Stimulated activated CD4-positive, alpha-beta T cell treated with anti-CD3 and anti-CD28 coated beads, Interleukin-1b, Interleukin-23, amount 100 ng/mL, for 48 hours (primary cell): ENCODE measurements at regions not wholly inside any gene's neighbourhood (a gene's known extent, or its start where the extent isn't known, plus 50 kb on each side); places are given as distances from the start of the nearest gene placed in this dataset.
"Not testable (repeated sequence)": the region's sequence is repeated elsewhere in the genome, so short reads cannot be mapped to it uniquely, and the experiment has no call there.

Experiments
- DNase-seq: peaks from one replicate; pipeline ENCODE4 v3.0.0-alpha.2; 2020

GRCh38 chr10:56551037-56551436, 190.0 kb upstream of the ZWINT start:
- no peak for DNase-seq

GRCh38 chr10:56547163-56547562, 186.1 kb upstream of the ZWINT start:
- DNase-seq = no peak

DNA sequence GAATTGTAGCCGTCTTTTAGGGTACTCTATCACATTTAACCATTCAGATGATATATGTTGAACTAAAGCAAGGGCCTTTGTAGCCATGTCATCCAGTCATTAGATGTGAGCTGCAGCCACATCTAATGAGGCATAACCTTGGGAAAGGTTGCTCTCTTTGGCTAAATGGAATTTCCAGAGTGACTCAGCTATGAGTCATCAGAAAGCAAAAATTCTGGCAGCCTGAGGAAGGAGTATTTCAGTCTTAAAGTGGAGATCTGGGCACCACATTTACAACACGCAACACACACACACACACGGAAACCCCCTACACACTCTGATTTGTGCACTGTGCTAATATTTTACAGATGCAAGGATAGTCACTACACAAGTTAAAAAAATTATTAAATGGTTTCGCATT, 176.9 kb upstream of the ZWINT start:
- DNase-seq = no peak

GRCh38 chr10:56522166-56522565, 161.1 kb upstream of the ZWINT start:
- DNase-seq = no peak

DNA sequence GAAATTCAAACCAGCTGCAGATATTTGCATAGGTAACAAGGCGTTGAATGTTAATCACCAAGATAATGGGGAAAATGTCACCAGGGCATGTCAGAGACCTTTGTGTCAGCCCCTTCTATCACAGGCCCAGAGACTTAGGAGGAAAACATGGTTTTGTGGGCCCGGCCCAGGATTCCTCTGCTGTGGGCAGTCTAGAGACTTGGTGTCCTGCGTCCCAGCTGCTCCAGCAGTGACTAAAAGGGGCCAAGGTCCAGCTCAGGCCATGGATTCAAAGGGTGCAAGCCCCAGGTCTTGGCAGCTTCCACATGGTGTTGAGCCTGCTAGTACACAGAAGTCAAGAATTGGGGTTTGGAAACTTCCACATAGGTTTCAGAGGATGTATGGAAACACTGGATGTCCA, 147.5 kb upstream of the ZWINT start:
- no peak for DNase-seq

- no peak for DNase-seq
These were observed 146.0 kb upstream of the ZWINT start for GRCh38 chr10:56507033-56507432.

GRCh38 chr10:56505555-56505954, 144.5 kb upstream of the ZWINT start:
- no peak for DNase-seq

GRCh38 chr10:56496186-56496486, 135.1 kb upstream of the ZWINT start:
- DNase-seq = no peak

- no peak for DNase-seq
These were observed 126.7 kb upstream of the ZWINT start for GRCh38 chr10:56487746-56488145.

- no peak for DNase-seq
These were observed 120.5 kb upstream of the ZWINT start for GRCh38 chr10:56481521-56482091.

- DNase-seq = no peak
These were observed 111.9 kb upstream of the ZWINT start for GRCh38 chr10:56472978-56473377.

DNA sequence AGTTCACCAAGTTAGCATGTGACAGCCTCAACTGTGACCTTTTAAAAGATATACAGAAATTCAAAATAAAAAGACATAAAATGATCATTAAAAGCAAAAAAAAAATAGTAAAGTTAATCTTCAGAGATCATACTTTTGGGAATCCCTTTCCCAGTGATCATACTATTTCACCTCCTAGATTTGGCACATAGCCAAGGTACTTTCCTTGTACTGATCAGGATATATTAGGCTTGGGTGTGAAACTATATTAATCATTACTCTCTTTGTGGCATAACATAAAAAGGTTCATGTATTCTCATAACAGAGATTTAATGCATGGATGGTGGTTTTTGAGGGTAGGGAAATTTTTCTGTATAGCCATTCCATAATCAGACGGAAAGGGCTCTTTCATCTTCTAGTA, 109.6 kb upstream of the ZWINT start:
- DNase-seq = no peak

DNA sequence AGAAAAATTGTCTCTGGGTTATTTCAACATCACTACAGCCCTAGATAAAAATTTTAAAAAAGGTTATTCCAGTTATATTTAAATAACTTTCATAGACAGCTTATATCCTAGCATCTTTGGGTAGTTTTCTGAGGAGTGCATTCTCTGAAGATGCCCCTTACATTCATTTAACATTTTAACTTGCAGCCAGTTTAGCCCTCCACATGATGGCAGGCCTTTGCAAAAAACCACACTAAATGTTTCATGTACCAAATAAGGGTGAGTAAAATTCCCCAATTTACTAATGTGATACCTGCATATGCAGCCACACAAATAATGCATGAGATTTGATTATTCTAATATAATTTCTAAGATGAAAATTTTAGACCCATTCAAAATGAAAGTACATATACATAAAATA, 108.4 kb upstream of the ZWINT start:
- DNase-seq = no peak

DNA sequence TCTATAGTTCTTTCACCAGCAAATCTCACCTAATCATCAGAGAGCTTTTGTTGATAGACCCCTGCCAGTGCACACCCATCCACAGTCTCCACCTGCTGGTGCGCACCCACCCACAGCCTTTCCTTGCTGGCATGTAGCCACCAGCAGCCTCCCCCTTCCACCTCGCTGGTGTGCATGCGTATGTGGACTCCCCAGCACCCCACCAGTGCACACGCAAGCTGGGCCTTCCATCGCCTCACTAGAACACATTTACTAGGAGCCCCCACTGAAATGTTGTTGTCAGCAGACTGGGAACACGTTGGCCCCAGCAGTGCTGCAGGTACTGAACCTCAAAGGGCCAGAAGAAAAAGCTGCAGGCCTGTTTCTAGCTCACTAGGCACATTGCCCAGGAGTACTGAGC, 104.9 kb upstream of the ZWINT start:
- no peak for DNase-seq

GRCh38 chr10:56449770-56450169, 88.7 kb upstream of the ZWINT start:
- DNase-seq = no peak

DNA sequence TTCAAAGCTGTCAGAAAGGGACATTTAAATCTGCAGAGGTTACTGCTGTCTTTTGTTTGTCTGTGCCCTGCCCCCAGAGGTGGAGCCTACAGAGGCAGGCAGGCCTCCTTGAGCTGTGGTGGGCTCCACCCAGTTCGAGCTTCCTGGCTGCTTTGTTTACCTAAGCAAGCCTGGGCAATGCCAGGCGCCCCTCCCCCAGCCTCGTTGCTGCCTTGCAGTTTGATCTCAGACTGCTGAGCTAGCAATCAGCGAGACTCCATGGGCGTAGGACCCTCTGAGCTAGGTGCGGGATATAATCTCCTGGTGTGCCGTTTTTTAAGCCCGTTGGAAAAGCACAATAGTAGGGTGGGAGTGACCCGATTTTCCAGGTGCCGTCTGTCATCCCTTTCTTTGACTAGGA, 86.6 kb upstream of the ZWINT start:
- not testable (repeated sequence) for DNase-seq

DNA sequence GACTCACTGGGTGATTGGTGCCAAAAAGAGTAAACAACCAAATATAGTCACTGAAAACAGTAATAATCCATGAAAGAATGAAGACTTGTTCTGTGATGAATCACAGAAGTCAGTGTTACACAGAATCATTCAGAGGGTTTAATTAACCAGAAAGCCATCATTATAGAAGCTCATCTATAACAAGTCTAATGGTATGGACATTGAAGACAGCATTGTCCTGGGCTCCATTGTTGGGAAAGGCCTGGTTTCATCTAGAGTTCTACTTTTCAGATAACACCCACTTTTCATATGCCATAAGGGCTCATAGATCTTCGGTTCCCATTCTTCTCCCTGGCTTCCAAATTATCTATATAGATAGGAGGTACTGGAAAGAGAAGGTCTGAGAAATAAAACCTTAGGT, 80.3 kb upstream of the ZWINT start:
- not testable (repeated sequence) for DNase-seq
